Tibial nerve (tissue), 3 donors: ENCODE measurements at regions not wholly inside any gene's neighbourhood (a gene's known extent, or its start where the extent isn't known, plus 50 kb on each side); places are given as distances from the start of the nearest gene placed in this dataset.

Experiments
- POLR2A ChIP-seq, 2 donors: fragments of 450-650 bp; IDR thresholded peaks; one replicate each; pipeline ENCODE4 v1.6.1; 2017; ENCODE audit warnings: antibody characterized with exemption in 2 of 2, mild to moderate bottlenecking in 2 of 2, moderate library complexity in 2 of 2
- TF ChIP-seq, protein P1 (sequence below), 5 experiments: fragments of 200-600 bp in 3 of 5; fragments of 450-650 bp in 2 of 5; sonication (generic) in 3 of 5; IDR thresholded peaks; one replicate each; pipeline ENCODE4 v1.5.1; 2016 to 2019; ENCODE audit warnings: antibody characterized with exemption in 5 of 5, mild to moderate bottlenecking in 3 of 5, moderate library complexity in 2 of 5

DNA sequence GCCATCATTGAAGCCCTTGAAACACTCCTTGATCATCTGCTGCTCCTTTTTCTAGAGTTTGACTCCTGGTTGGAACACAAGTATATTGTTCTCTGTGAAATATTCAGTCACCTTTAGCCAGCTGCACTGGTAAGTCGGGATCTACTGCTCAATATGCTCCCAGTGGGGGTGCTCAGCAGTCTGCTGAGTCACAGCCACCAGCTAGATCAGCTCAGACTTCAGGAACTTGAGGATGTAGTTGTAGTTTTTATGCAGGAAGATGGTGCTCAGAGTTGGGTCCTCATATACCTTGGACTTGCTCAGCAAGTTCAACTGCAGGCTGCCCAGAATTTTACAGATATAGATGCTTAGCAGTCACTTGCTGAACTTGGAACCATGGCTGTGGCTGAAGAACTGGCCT is 202.5 kb upstream of the RPL34 start:
- TF ChIP-seq, protein P1, sequence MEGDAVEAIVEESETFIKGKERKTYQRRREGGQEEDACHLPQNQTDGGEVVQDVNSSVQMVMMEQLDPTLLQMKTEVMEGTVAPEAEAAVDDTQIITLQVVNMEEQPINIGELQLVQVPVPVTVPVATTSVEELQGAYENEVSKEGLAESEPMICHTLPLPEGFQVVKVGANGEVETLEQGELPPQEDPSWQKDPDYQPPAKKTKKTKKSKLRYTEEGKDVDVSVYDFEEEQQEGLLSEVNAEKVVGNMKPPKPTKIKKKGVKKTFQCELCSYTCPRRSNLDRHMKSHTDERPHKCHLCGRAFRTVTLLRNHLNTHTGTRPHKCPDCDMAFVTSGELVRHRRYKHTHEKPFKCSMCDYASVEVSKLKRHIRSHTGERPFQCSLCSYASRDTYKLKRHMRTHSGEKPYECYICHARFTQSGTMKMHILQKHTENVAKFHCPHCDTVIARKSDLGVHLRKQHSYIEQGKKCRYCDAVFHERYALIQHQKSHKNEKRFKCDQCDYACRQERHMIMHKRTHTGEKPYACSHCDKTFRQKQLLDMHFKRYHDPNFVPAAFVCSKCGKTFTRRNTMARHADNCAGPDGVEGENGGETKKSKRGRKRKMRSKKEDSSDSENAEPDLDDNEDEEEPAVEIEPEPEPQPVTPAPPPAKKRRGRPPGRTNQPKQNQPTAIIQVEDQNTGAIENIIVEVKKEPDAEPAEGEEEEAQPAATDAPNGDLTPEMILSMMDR (IDR thresholded peaks at IDR 0.05), result no peak
- TF ChIP-seq POLR2A (IDR thresholded peaks at IDR 0.05), result no peak
